Brain microvascular endothelial cell (primary cell): ENCODE measurements at regions not wholly inside any gene's neighbourhood (a gene's known extent, or its start where the extent isn't known, plus 50 kb on each side); places are given as distances from the start of the nearest gene placed in this dataset.

Experiments used
- DNase-seq: peaks from one replicate; pipeline ENCODE4 v3.0.0-alpha.2; 2020
- H3K27ac ChIP-seq: fragments of 250-450 bp; sonication (Bioruptor Pico); 2 replicates; pipeline ENCODE4 v1.5.1; 2020; ENCODE audit warnings: mild to moderate bottlenecking, moderate library complexity
- H3K27me3 ChIP-seq: fragments of 250-450 bp; sonication (Bioruptor Pico); replicated peaks from 2 replicates; pipeline ENCODE4 v1.5.1; 2020; ENCODE audit warnings: mild to moderate bottlenecking
- H3K36me3 ChIP-seq: fragments of 250-450 bp; sonication (Bioruptor Pico); replicated peaks from 2 replicates; pipeline ENCODE4 v1.5.1; 2020; ENCODE audit warnings: mild to moderate bottlenecking
- H3K4me3 ChIP-seq: 2 replicates; pipeline ENCODE4 v1.5.1; 2011; ENCODE audit warnings: low read depth, mild to moderate bottlenecking, control low read depth, low read length, moderate library complexity
- CTCF ChIP-seq: IDR thresholded peaks from 2 replicates; pipeline ENCODE4 v1.5.1; 2011; ENCODE audit warnings: low read depth, mild to moderate bottlenecking, moderate library complexity, low read length, control low read depth, inconsistent platforms; ENCODE audit errors: missing control alignments
- in situ Hi-C: cut with HindIII; loops from 2 replicates; pipeline ENCODE4 v1.10.0; 2017; ENCODE audit warnings: low sequenced_read_pairs, low pct_ligation_motif_present

- Histone ChIP-seq H3K4me3 (no peak overlapping the region), H3K27me3 (no peaks in the 10 kb centered on the region), H3K27ac (no peak overlapping the region), H3K36me3 (no peaks in the 10 kb centered on the region)
- TF ChIP-seq CTCF = no peak
- in situ Hi-C loops = no loop called here
- DNase-seq = peak; percentile 14
These were observed 173.9 kb upstream of the PLEKHA5 start for GRCh38 chr12:18955594-18955993.

- no peak for TF ChIP-seq CTCF
- no peak overlapping the region for H3K4me3 ChIP-seq
- in situ Hi-C loops = no loop called here
- H3K27ac ChIP-seq = no peak overlapping the region
- no peak for DNase-seq
- no peaks in the 10 kb centered on the region for H3K27me3 ChIP-seq
- H3K36me3 ChIP-seq = no peaks in the 10 kb centered on the region
These were observed 164.3 kb upstream of the PLEKHA5 start for GRCh38 chr12:18965203-18965602.

- no peak overlapping the region for H3K27ac ChIP-seq
- no peaks in the 10 kb centered on the region for H3K36me3 ChIP-seq
- no peak overlapping the region for H3K4me3 ChIP-seq
- in situ Hi-C loops = no loop called here
- no peak for DNase-seq
- H3K27me3 ChIP-seq = no peaks in the 10 kb centered on the region
- no peak for TF ChIP-seq CTCF
These were observed 162.6 kb upstream of the PLEKHA5 start for GRCh38 chr12:18966954-18967353.

GRCh38 chr12:18967814-18968213 lies 161.7 kb upstream of the PLEKHA5 start:
- H3K27me3 ChIP-seq = no peaks in the 10 kb centered on the region
- in situ Hi-C loops = no loop called here
- H3K36me3 ChIP-seq = no peaks in the 10 kb centered on the region
- H3K4me3 ChIP-seq = no peak overlapping the region
- no peak for TF ChIP-seq CTCF
- H3K27ac ChIP-seq = no peak overlapping the region
- no peak for DNase-seq

GRCh38 chr12:18969512-18969911 lies 160.0 kb upstream of the PLEKHA5 start:
- in situ Hi-C loops = no loop called here
- DNase-seq = no peak
- no peaks in the 10 kb centered on the region for H3K36me3 ChIP-seq
- H3K4me3 ChIP-seq = no peak overlapping the region
- no peak overlapping the region for H3K27ac ChIP-seq
- no peak for TF ChIP-seq CTCF
- H3K27me3 ChIP-seq = no peaks in the 10 kb centered on the region

GRCh38 chr12:18970603-18971002 lies 158.9 kb upstream of the PLEKHA5 start:
- in situ Hi-C loops = no loop called here
- no peaks in the 10 kb centered on the region for H3K36me3 ChIP-seq
- no peak for TF ChIP-seq CTCF
- DNase-seq = no peak
- H3K27me3 ChIP-seq = no peaks in the 10 kb centered on the region
- H3K4me3 ChIP-seq = no peak overlapping the region
- H3K27ac ChIP-seq = no peak overlapping the region
